WTC11 (cell line): ENCODE measurements at regions not wholly inside any gene's neighbourhood (a gene's known extent, or its start where the extent isn't known, plus 50 kb on each side); places are given as distances from the start of the nearest gene placed in this dataset.

Experiments used
- ATAC-seq: fragments of 200-7000 bp; cut with Tn5 transposase; 2 replicates; pipeline ENCODE4 v1.10.0; 2021; ENCODE audit warnings: mild to moderate bottlenecking, moderate library complexity
- CTCF ChIA-PET: fragments of 300-600 bp; sonication (Branson Sonifier 250); formaldehyde crosslinking; loops from one replicate; lab custom pipeline; 2021; ENCODE audit warnings: antibody characterized with exemption; lab: Charles Lee
- POLR2A ChIA-PET: fragments of 350-600 bp; sonication (Branson Sonifier 250); formaldehyde crosslinking; loops from one replicate; lab custom pipeline; 2021; ENCODE audit warnings: antibody characterized with exemption; lab: Charles Lee
- DNase-seq: peaks from one replicate; pipeline ENCODE4 v3.0.0; 2021; ENCODE audit warnings: low spot score
- H3K27ac Mint-ChIP-seq: 2 replicates; pipeline ENCODE4 v1.8.0; 2021; ENCODE audit warnings: mixed read lengths
- H3K27me3 Mint-ChIP-seq: 2 replicates; pipeline ENCODE4 v1.8.0; 2021; ENCODE audit warnings: low read depth, mild to moderate bottlenecking, moderate library complexity, mixed read lengths
- H3K36me3 Mint-ChIP-seq: 2 replicates; pipeline ENCODE4 v1.8.0; 2021; ENCODE audit warnings: mixed read lengths
- H3K4me1 Mint-ChIP-seq: 2 replicates; pipeline ENCODE4 v1.8.0; 2022; ENCODE audit warnings: mixed read lengths
- H3K4me3 Mint-ChIP-seq: 2 replicates; pipeline ENCODE4 v1.8.0; 2021; ENCODE audit warnings: mild to moderate bottlenecking, moderate library complexity, mixed read lengths
- H3K9me3 Mint-ChIP-seq: 2 replicates; pipeline ENCODE4 v1.8.0; 2021; ENCODE audit warnings: mixed read lengths
- ESRRA ChIP-seq: sonication (generic); formaldehyde crosslinking; IDR thresholded peaks from 2 replicates; pipeline ENCODE4 v1.8.1; 2022; ENCODE audit warnings: mild to moderate bottlenecking, missing genetic modification reagents, borderline replicate concordance
- GTF2I ChIP-seq: fragments of 250-450 bp; sonication (Bioruptor Pico); conservative IDR thresholded peaks from 2 replicates; pipeline ENCODE4 v1.4.0; 2021; ENCODE audit warnings: mild to moderate bottlenecking
- HMGA2 ChIP-seq: fragments of 250-450 bp; sonication (Bioruptor Pico); IDR thresholded peaks from 2 replicates; pipeline ENCODE4 v1.4.0; 2021; ENCODE audit warnings: mild to moderate bottlenecking, moderate library complexity
- KAT7 ChIP-seq: sonication (generic); formaldehyde crosslinking; IDR thresholded peaks from 2 replicates; pipeline ENCODE4 v1.8.1; 2023; ENCODE audit warnings: missing genetic modification reagents, mild to moderate bottlenecking, borderline replicate concordance
- MYBL2 ChIP-seq: sonication (generic); formaldehyde crosslinking; IDR thresholded peaks from 2 replicates; pipeline ENCODE4 v1.8.1; 2023; ENCODE audit warnings: mild to moderate bottlenecking, moderate library complexity, missing genetic modification reagents
- NFYB ChIP-seq: sonication (generic); formaldehyde crosslinking; conservative IDR thresholded peaks from 2 replicates; pipeline ENCODE4 v1.8.0; 2022; ENCODE audit warnings: low read depth, missing genetic modification reagents
- NR3C1 ChIP-seq: sonication (generic); formaldehyde crosslinking; conservative IDR thresholded peaks from 2 replicates; pipeline ENCODE4 v1.8.1; 2023; ENCODE audit warnings: low read depth, mild to moderate bottlenecking, missing genetic modification reagents
- RORB ChIP-seq: fragments of 250-450 bp; sonication (Bioruptor Pico); IDR thresholded peaks from 2 replicates; pipeline ENCODE4 v1.9.0; 2021; ENCODE audit warnings: mild to moderate bottlenecking
- SMAD3 ChIP-seq: sonication (generic); formaldehyde crosslinking; IDR thresholded peaks from 2 replicates; pipeline ENCODE4 v1.8.0; 2022; ENCODE audit warnings: missing genetic modification reagents, mild to moderate bottlenecking, borderline replicate concordance
- ZBTB21 ChIP-seq: sonication (generic); formaldehyde crosslinking; IDR thresholded peaks from 2 replicates; pipeline ENCODE4 v1.8.1; 2023; ENCODE audit warnings: mild to moderate bottlenecking, missing genetic modification reagents, borderline replicate concordance
- ZNF232 ChIP-seq: sonication (generic); formaldehyde crosslinking; IDR thresholded peaks from 2 replicates; pipeline ENCODE4 v1.8.0; 2022; ENCODE audit warnings: mild to moderate bottlenecking, missing genetic modification reagents
- ZNF317 ChIP-seq: sonication (generic); formaldehyde crosslinking; IDR thresholded peaks from 2 replicates; pipeline ENCODE4 v1.8.1; 2023; ENCODE audit warnings: low read depth, mild to moderate bottlenecking, moderate library complexity, missing genetic modification reagents, borderline replicate concordance
- ZNF423 ChIP-seq: fragments of 250-450 bp; sonication (Bioruptor Pico); IDR thresholded peaks from 2 replicates; pipeline ENCODE4 v2.1.2; 2022; ENCODE audit warnings: mild to moderate bottlenecking, moderate library complexity
- TF ChIP-seq, protein P1 (sequence below): fragments of 250-450 bp; sonication (Bioruptor Pico); IDR thresholded peaks from 2 replicates; pipeline ENCODE4 v1.9.0; 2021; ENCODE audit warnings: mild to moderate bottlenecking
- TF ChIP-seq, protein P2 (sequence below): sonication (generic); formaldehyde crosslinking; IDR thresholded peaks from 2 replicates; pipeline ENCODE4 v1.8.1; 2023; ENCODE audit warnings: mild to moderate bottlenecking, missing genetic modification reagents
- TF ChIP-seq, protein P3 (sequence below): sonication (generic); formaldehyde crosslinking; IDR thresholded peaks from 2 replicates; pipeline ENCODE4 v1.8.0; 2022; ENCODE audit warnings: mild to moderate bottlenecking, missing genetic modification reagents
- TF ChIP-seq, protein P4 (sequence below): sonication (generic); formaldehyde crosslinking; IDR thresholded peaks from 2 replicates; pipeline ENCODE4 v1.8.0; 2022; ENCODE audit warnings: mild to moderate bottlenecking, missing genetic modification reagents
- TF ChIP-seq, protein P5 (sequence below): sonication (generic); formaldehyde crosslinking; IDR thresholded peaks from 2 replicates; pipeline ENCODE4 v1.8.0; 2022; ENCODE audit warnings: mild to moderate bottlenecking, missing genetic modification reagents
- TF ChIP-seq, protein P6 (sequence below): sonication (generic); formaldehyde crosslinking; IDR thresholded peaks from 2 replicates; pipeline ENCODE4 v1.8.1; 2023; ENCODE audit warnings: mild to moderate bottlenecking, moderate library complexity, missing genetic modification reagents
- TF ChIP-seq, protein P7 (sequence below): sonication (generic); formaldehyde crosslinking; IDR thresholded peaks from 2 replicates; pipeline ENCODE4 v1.8.0; 2023; ENCODE audit warnings: missing genetic modification reagents, mild to moderate bottlenecking, borderline replicate concordance

DNA sequence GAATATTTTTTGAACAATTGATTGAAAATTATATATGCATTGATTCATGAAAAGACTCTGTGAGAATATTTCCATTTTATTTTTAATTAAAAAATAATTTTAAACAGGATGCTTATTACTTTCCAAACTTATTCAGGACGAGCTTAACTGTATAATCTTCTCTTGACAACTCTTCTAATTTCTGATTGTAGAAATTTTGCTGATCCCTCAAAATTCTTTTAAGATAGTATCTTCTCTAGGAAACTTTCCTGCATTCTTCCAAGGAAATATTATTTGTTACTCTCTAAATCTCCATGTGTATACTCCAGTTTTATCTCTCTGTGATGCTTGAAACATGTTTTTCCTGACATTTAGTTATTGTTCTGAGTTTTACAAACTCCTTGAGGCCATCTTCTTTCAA, 197.2 kb downstream of the BCHE start:
- TF ChIP-seq ZNF232 (CRISPR knock-in tag), result no peak
- no peak for TF ChIP-seq ZNF317 (CRISPR knock-in tag)
- TF ChIP-seq ZNF423 (CRISPR knock-in tag), result no peak
- TF ChIP-seq, protein P1, sequence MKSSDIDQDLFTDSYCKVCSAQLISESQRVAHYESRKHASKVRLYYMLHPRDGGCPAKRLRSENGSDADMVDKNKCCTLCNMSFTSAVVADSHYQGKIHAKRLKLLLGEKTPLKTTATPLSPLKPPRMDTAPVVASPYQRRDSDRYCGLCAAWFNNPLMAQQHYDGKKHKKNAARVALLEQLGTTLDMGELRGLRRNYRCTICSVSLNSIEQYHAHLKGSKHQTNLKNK (CRISPR knock-in tag), result no peak
- no peak for TF ChIP-seq ESRRA (CRISPR knock-in tag)
- no peak for TF ChIP-seq ZBTB21 (CRISPR knock-in tag)
- TF ChIP-seq KAT7 (CRISPR knock-in tag), result no peak
- TF ChIP-seq GTF2I (CRISPR knock-in tag), result no peak
- TF ChIP-seq, protein P2, sequence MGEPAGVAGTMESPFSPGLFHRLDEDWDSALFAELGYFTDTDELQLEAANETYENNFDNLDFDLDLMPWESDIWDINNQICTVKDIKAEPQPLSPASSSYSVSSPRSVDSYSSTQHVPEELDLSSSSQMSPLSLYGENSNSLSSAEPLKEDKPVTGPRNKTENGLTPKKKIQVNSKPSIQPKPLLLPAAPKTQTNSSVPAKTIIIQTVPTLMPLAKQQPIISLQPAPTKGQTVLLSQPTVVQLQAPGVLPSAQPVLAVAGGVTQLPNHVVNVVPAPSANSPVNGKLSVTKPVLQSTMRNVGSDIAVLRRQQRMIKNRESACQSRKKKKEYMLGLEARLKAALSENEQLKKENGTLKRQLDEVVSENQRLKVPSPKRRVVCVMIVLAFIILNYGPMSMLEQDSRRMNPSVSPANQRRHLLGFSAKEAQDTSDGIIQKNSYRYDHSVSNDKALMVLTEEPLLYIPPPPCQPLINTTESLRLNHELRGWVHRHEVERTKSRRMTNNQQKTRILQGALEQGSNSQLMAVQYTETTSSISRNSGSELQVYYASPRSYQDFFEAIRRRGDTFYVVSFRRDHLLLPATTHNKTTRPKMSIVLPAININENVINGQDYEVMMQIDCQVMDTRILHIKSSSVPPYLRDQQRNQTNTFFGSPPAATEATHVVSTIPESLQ, result no peak
- TF ChIP-seq, protein P3, sequence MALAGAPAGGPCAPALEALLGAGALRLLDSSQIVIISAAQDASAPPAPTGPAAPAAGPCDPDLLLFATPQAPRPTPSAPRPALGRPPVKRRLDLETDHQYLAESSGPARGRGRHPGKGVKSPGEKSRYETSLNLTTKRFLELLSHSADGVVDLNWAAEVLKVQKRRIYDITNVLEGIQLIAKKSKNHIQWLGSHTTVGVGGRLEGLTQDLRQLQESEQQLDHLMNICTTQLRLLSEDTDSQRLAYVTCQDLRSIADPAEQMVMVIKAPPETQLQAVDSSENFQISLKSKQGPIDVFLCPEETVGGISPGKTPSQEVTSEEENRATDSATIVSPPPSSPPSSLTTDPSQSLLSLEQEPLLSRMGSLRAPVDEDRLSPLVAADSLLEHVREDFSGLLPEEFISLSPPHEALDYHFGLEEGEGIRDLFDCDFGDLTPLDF, result no peak
- TF ChIP-seq HMGA2, result no peak
- no peak for TF ChIP-seq NR3C1 (CRISPR knock-in tag)
- no peak for TF ChIP-seq MYBL2
- TF ChIP-seq, protein P4, sequence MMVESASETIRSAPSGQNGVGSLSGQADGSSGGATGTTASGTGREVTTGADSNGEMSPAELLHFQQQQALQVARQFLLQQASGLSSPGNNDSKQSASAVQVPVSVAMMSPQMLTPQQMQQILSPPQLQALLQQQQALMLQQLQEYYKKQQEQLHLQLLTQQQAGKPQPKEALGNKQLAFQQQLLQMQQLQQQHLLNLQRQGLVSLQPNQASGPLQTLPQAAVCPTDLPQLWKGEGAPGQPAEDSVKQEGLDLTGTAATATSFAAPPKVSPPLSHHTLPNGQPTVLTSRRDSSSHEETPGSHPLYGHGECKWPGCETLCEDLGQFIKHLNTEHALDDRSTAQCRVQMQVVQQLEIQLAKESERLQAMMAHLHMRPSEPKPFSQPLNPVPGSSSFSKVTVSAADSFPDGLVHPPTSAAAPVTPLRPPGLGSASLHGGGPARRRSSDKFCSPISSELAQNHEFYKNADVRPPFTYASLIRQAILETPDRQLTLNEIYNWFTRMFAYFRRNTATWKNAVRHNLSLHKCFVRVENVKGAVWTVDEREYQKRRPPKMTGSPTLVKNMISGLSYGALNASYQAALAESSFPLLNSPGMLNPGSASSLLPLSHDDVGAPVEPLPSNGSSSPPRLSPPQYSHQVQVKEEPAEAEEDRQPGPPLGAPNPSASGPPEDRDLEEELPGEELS, result no peak
- TF ChIP-seq, protein P5, sequence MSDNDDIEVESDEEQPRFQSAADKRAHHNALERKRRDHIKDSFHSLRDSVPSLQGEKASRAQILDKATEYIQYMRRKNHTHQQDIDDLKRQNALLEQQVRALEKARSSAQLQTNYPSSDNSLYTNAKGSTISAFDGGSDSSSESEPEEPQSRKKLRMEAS (CRISPR knock-in tag), result no peak
- TF ChIP-seq RORB, result no peak
- no peak for TF ChIP-seq SMAD3 (CRISPR knock-in tag)
- TF ChIP-seq NFYB (CRISPR knock-in tag), result no peak
- TF ChIP-seq, protein P6, sequence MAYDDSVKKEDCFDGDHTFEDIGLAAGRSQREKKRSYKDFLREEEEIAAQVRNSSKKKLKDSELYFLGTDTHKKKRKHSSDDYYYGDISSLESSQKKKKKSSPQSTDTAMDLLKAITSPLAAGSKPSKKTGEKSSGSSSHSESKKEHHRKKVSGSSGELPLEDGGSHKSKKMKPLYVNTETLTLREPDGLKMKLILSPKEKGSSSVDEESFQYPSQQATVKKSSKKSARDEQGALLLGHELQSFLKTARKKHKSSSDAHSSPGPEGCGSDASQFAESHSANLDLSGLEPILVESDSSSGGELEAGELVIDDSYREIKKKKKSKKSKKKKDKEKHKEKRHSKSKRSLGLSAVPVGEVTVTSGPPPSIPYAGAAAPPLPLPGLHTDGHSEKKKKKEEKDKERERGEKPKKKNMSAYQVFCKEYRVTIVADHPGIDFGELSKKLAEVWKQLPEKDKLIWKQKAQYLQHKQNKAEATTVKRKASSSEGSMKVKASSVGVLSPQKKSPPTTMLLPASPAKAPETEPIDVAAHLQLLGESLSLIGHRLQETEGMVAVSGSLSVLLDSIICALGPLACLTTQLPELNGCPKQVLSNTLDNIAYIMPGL (CRISPR knock-in tag), result no peak
- TF ChIP-seq, all 79 proteins: peak for 0
- DNase-seq, result no peak
- POLR2A ChIA-PET, result no interaction called here
- Mint-ChIP-seq H3K36me3 (no peaks in the 10 kb centered on the region), H3K27me3 (no peaks in the 10 kb centered on the region), H3K4me1 (no peaks in the 10 kb centered on the region), H3K9me3 (no peaks in the 10 kb centered on the region), H3K27ac (no peak overlapping the region), H3K4me3 (no peak overlapping the region)
- ATAC-seq, result no peak
- CTCF ChIA-PET, result no interaction called here

DNA sequence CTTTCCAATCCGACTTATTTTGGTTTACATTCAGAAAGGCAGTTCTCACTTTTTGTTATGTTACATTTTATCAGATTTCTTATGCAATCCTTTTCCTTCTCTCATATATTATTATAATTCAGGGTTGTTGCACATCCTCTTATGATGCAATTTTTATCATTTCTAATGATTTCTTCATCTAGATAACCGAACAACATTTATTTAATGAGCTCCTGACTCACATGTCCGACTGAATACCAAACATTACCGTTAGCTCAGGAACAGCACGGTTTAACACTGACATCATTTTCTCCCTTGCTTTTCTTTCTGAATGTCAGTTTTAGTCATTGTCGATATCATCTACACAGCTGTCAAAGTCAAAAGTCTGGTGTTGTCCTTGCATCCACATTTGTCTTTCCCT, 199.2 kb downstream of the BCHE start:
- Mint-ChIP-seq H3K27me3 (no peaks in the 10 kb centered on the region), H3K4me1 (no peaks in the 10 kb centered on the region), H3K36me3 (peaks cover 3% of the 10 kb centered on the region; the same call in 1 of the 2 replicates), H3K4me3 (no peak overlapping the region), H3K9me3 (peaks cover 10% of the 10 kb centered on the region), H3K27ac (no peak overlapping the region)
- DNase-seq (no peak), ATAC-seq (no peak)
- POLR2A ChIA-PET, result no interaction called here
- CTCF ChIA-PET, result no interaction called here
- no peak for TF ChIP-seq RORB
- TF ChIP-seq, protein P2, result no peak
- TF ChIP-seq, protein P7, sequence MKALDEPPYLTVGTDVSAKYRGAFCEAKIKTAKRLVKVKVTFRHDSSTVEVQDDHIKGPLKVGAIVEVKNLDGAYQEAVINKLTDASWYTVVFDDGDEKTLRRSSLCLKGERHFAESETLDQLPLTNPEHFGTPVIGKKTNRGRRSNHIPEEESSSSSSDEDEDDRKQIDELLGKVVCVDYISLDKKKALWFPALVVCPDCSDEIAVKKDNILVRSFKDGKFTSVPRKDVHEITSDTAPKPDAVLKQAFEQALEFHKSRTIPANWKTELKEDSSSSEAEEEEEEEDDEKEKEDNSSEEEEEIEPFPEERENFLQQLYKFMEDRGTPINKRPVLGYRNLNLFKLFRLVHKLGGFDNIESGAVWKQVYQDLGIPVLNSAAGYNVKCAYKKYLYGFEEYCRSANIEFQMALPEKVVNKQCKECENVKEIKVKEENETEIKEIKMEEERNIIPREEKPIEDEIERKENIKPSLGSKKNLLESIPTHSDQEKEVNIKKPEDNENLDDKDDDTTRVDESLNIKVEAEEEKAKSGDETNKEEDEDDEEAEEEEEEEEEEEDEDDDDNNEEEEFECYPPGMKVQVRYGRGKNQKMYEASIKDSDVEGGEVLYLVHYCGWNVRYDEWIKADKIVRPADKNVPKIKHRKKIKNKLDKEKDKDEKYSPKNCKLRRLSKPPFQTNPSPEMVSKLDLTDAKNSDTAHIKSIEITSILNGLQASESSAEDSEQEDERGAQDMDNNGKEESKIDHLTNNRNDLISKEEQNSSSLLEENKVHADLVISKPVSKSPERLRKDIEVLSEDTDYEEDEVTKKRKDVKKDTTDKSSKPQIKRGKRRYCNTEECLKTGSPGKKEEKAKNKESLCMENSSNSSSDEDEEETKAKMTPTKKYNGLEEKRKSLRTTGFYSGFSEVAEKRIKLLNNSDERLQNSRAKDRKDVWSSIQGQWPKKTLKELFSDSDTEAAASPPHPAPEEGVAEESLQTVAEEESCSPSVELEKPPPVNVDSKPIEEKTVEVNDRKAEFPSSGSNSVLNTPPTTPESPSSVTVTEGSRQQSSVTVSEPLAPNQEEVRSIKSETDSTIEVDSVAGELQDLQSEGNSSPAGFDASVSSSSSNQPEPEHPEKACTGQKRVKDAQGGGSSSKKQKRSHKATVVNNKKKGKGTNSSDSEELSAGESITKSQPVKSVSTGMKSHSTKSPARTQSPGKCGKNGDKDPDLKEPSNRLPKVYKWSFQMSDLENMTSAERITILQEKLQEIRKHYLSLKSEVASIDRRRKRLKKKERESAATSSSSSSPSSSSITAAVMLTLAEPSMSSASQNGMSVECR, result no peak
